A549 (cell line): ENCODE measurements at regions not wholly inside any gene's neighbourhood (a gene's known extent, or its start where the extent isn't known, plus 50 kb on each side); places are given as distances from the start of the nearest gene placed in this dataset.

Experiments used
- ATAC-seq, 2 experiments: fragments of 200-7000 bp in 1 of 2; fragments of >200 bp in 1 of 2; cut with Nextera tagmentation in 1 of 2; cut with Tn5 transposase in 1 of 2; 3 replicates each; pipeline versions ENCODE4 v1.8.0 to v1.9.1; 2018 to 2020; ENCODE audit warnings: mild to moderate bottlenecking in 1 of 2, moderate library complexity in 1 of 2
- CTCF ChIA-PET: fragments of 300-600 bp; sonication (Branson Sonifier 250); formaldehyde crosslinking; extraction: SDS; loops from one replicate; lab custom pipeline; 2021; ENCODE audit warnings: antibody characterized with exemption, inconsistent platforms; lab: Yijun Ruan, JAX
- POLR2A ChIA-PET: fragments of 350-600 bp; formaldehyde crosslinking; extraction: SDS; loops from one replicate; lab custom pipeline; 2021; ENCODE audit warnings: antibody characterized with exemption, inconsistent platforms; lab: Yijun Ruan, JAX
- DNase-seq, 2 experiments: peaks; one replicate each; pipeline versions ENCODE4 v3.0.0 to v3.0.0-alpha.2; 2011 to 2016; ENCODE audit warnings: low read depth in 1 of 2, low spot score in 1 of 2
- FAIRE-seq: peaks from 2 replicates; lab custom pipeline; 2011; peaks lifted over from hg19 to GRCh38; lab: Jason Lieb, UNC
- H3K27ac ChIP-seq, 2 experiments: fragments of >200 bp; sonication (Bioruptor Twin); formaldehyde crosslinking; 3 replicates each; pipeline ENCODE4 v1.5.1; 2016 to 2017
- H3K4me1 ChIP-seq: fragments of >200 bp; sonication (Bioruptor Twin); formaldehyde crosslinking; 3 replicates; pipeline ENCODE4 v1.6.1; 2016
- H3K4me2 ChIP-seq: fragments of >200 bp; sonication (Bioruptor Twin); formaldehyde crosslinking; 3 replicates; pipeline ENCODE4 v1.6.1; 2016
- H3K4me3 ChIP-seq: fragments of >200 bp; sonication (Bioruptor Twin); formaldehyde crosslinking; 3 replicates; pipeline ENCODE4 v1.5.1; 2016
- H3K9me3 ChIP-seq: fragments of >200 bp; sonication (Bioruptor Twin); formaldehyde crosslinking; 3 replicates; pipeline ENCODE4 v1.6.1; 2016
- CBX8 ChIP-seq: fragments of 200-600 bp; sonication (generic); IDR thresholded peaks from 2 replicates; pipeline ENCODE4 v1.6.1; 2016
- CHD2 ChIP-seq: fragments of 150-350 bp; IDR thresholded peaks from 2 replicates; pipeline ENCODE4 v1.6.1; 2014; ENCODE audit warnings: low read length; ENCODE audit not compliant: partially characterized antibody
- EHF ChIP-seq: fragments of 250-450 bp; sonication (Bioruptor Pico); IDR thresholded peaks from 2 replicates; pipeline ENCODE4 v1.5.0; 2020; ENCODE audit warnings: mild to moderate bottlenecking
- ESRRA ChIP-seq: fragments of 150-350 bp; IDR thresholded peaks from 2 replicates; pipeline ENCODE4 v1.6.1; 2014; ENCODE audit warnings: mild to moderate bottlenecking, low read length, borderline replicate concordance
- FOXS1 ChIP-seq: fragments of 250-450 bp; sonication (Bioruptor Pico); IDR thresholded peaks from 2 replicates; pipeline ENCODE4 v1.5.0; 2020; ENCODE audit warnings: mild to moderate bottlenecking, moderate library complexity
- HDAC2 ChIP-seq: fragments of 200-600 bp; sonication (generic); IDR thresholded peaks from 2 replicates; pipeline ENCODE4 v1.6.1; 2016
- JUN ChIP-seq, 2 experiments: fragments of >200 bp; sonication (Bioruptor Twin); formaldehyde crosslinking; IDR thresholded peaks; 2 replicates in 1 of 2; 3 replicates in 1 of 2; pipeline ENCODE4 v1.6.1; 2016 to 2017
- KDM1A ChIP-seq: fragments of 200-600 bp; sonication (generic); IDR thresholded peaks from 2 replicates; pipeline ENCODE4 v1.6.1; 2016; ENCODE audit warnings: low read depth, mild to moderate bottlenecking
- MAZ ChIP-seq: fragments of 150-350 bp; IDR thresholded peaks from 2 replicates; pipeline ENCODE4 v1.6.1; 2014; ENCODE audit warnings: antibody characterized with exemption, low read depth, low read length, borderline replicate concordance
- MYC ChIP-seq: IDR thresholded peaks from 2 replicates; pipeline ENCODE4 v1.6.1; 2012; ENCODE audit warnings: mild to moderate bottlenecking, inconsistent platforms, low read length, improper control_type of control experiment, borderline replicate concordance
- NPAS2 ChIP-seq: fragments of 250-450 bp; sonication (Bioruptor Pico); IDR thresholded peaks from 2 replicates; pipeline ENCODE4 v1.8.0; 2022; ENCODE audit warnings: mild to moderate bottlenecking, moderate library complexity, borderline replicate concordance
- PHF8 ChIP-seq: fragments of 200-600 bp; sonication (generic); IDR thresholded peaks from 2 replicates; pipeline ENCODE4 v1.6.1; 2016; ENCODE audit warnings: low read depth, mild to moderate bottlenecking, antibody characterized with exemption, moderate library complexity, borderline replicate concordance
- POLR2A ChIP-seq: IDR thresholded peaks from 2 replicates; pipeline ENCODE4 v1.6.1; 2012; ENCODE audit warnings: mild to moderate bottlenecking, low read length
- POLR2AphosphoS2 ChIP-seq: conservative IDR thresholded peaks from 2 replicates; pipeline ENCODE4 v1.6.1; 2012; ENCODE audit warnings: low read length, improper control_type of control experiment, inconsistent platforms
- RAD21 ChIP-seq, 2 experiments: fragments of >200 bp in 1 of 2; sonication (Bioruptor Twin) in 1 of 2; formaldehyde crosslinking in 1 of 2; IDR thresholded peaks in 1 of 2; conservative IDR thresholded peaks in 1 of 2; 2 replicates in 1 of 2; 3 replicates in 1 of 2; pipeline ENCODE4 v1.6.1; 2012 to 2018; ENCODE audit warnings: inconsistent platforms in 1 of 2
- RARB ChIP-seq: fragments of 250-450 bp; sonication (Bioruptor Pico); IDR thresholded peaks from 2 replicates; pipeline ENCODE4 v1.8.0; 2021; ENCODE audit warnings: mild to moderate bottlenecking, moderate library complexity
- RNF2 ChIP-seq: fragments of 200-600 bp; sonication (generic); IDR thresholded peaks from 2 replicates; pipeline ENCODE4 v1.6.1; 2016; ENCODE audit warnings: low read depth, mild to moderate bottlenecking, antibody characterized with exemption, moderate library complexity, borderline replicate concordance
- SREBF2 ChIP-seq: fragments of 450-650 bp; IDR thresholded peaks from 2 replicates; pipeline ENCODE4 v1.6.1; 2014; ENCODE audit warnings: mild to moderate bottlenecking, moderate library complexity
- ZFP36 ChIP-seq: fragments of 450-650 bp; IDR thresholded peaks from 2 replicates; pipeline ENCODE4 v1.6.1; 2014; ENCODE audit warnings: borderline replicate concordance; ENCODE audit not compliant: partially characterized antibody
- ZNF302 ChIP-seq: fragments of 250-450 bp; sonication (Bioruptor Pico); IDR thresholded peaks from 2 replicates; pipeline ENCODE4 v1.9.0; 2021; ENCODE audit warnings: inconsistent platforms, mild to moderate bottlenecking, moderate library complexity
- TF ChIP-seq, protein P1 (sequence below): IDR thresholded peaks from 2 replicates; pipeline ENCODE4 v1.6.1; 2012
- TF ChIP-seq, protein P2 (sequence below): fragments of 200-600 bp; sonication (generic); IDR thresholded peaks from 2 replicates; pipeline ENCODE4 v1.6.1; 2016; ENCODE audit warnings: antibody characterized with exemption, mild to moderate bottlenecking, moderate library complexity
- TF ChIP-seq, protein P3 (sequence below): fragments of >200 bp; sonication (Bioruptor Twin); formaldehyde crosslinking; IDR thresholded peaks from 2 replicates; pipeline ENCODE4 v1.6.1; 2016
- TF ChIP-seq, protein P4 (sequence below): fragments of 250-450 bp; sonication (Bioruptor Pico); IDR thresholded peaks from 2 replicates; pipeline ENCODE4 v1.5.0; 2021; ENCODE audit warnings: mild to moderate bottlenecking, moderate library complexity, borderline replicate concordance
- TF ChIP-seq, protein P5 (sequence below): fragments of 450-650 bp; IDR thresholded peaks from 2 replicates; pipeline ENCODE4 v1.6.1; 2014; ENCODE audit warnings: antibody characterized with exemption
- TF ChIP-seq, protein P6 (sequence below): fragments of 150-350 bp; IDR thresholded peaks from 2 replicates; pipeline ENCODE4 v1.6.1; 2014; ENCODE audit warnings: low read depth, mild to moderate bottlenecking, low read length

DNA sequence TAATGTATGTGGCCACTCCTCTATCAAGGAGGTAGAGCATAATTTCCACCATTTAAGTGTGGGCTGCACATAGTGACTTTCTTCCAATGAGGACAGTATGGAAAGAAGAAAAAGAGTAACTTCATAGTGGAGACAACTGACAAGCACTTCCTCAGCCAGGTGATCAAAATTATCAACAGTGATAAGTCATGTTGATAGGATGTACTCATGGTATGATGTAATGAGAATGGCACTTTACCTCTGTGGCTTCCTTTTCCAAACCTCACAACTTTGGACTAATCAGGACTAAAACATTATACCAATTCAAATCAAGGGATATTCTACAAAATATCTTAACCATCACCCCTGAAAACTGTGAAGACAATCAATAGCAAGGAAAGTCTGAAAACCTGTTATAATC is 302.3 kb upstream of the CITED2 start:
- H3K4me2 ChIP-seq: no peak overlapping the region
- ATAC-seq (no peak), FAIRE-seq (no peak), DNase-seq (no peak)
- H3K4me1 ChIP-seq: peaks cover 14% of the 10 kb centered on the region; the same call in 2 of the 3 replicates
- no peaks in the 10 kb centered on the region for H3K9me3 ChIP-seq
- no peak overlapping the region for H3K27ac ChIP-seq
- POLR2A ChIA-PET: no interaction called here
- TF ChIP-seq, protein P1, sequence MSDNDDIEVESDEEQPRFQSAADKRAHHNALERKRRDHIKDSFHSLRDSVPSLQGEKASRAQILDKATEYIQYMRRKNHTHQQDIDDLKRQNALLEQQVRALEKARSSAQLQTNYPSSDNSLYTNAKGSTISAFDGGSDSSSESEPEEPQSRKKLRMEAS: no peak
- TF ChIP-seq MYC: no peak
- no peak for TF ChIP-seq ZNF302 (CRISPR knock-in tag)
- TF ChIP-seq CBX8: no peak
- no peak for TF ChIP-seq SREBF2
- TF ChIP-seq, protein P2, sequence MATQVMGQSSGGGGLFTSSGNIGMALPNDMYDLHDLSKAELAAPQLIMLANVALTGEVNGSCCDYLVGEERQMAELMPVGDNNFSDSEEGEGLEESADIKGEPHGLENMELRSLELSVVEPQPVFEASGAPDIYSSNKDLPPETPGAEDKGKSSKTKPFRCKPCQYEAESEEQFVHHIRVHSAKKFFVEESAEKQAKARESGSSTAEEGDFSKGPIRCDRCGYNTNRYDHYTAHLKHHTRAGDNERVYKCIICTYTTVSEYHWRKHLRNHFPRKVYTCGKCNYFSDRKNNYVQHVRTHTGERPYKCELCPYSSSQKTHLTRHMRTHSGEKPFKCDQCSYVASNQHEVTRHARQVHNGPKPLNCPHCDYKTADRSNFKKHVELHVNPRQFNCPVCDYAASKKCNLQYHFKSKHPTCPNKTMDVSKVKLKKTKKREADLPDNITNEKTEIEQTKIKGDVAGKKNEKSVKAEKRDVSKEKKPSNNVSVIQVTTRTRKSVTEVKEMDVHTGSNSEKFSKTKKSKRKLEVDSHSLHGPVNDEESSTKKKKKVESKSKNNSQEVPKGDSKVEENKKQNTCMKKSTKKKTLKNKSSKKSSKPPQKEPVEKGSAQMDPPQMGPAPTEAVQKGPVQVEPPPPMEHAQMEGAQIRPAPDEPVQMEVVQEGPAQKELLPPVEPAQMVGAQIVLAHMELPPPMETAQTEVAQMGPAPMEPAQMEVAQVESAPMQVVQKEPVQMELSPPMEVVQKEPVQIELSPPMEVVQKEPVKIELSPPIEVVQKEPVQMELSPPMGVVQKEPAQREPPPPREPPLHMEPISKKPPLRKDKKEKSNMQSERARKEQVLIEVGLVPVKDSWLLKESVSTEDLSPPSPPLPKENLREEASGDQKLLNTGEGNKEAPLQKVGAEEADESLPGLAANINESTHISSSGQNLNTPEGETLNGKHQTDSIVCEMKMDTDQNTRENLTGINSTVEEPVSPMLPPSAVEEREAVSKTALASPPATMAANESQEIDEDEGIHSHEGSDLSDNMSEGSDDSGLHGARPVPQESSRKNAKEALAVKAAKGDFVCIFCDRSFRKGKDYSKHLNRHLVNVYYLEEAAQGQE: no peak
- TF ChIP-seq ESRRA: no peak
- no peak for TF ChIP-seq JUN (IDR thresholded peaks at IDR 0.05)
- no peak for TF ChIP-seq POLR2A
- no peak for TF ChIP-seq RNF2
- no peak for TF ChIP-seq PHF8
- no peak for TF ChIP-seq RARB (CRISPR knock-in tag)
- TF ChIP-seq RAD21 (conservative IDR thresholded peaks at IDR 0.05 in 1 of 2, IDR thresholded peaks at IDR 0.05 in 1 of 2): no peak
- TF ChIP-seq MAZ: no peak
- TF ChIP-seq, protein P3, sequence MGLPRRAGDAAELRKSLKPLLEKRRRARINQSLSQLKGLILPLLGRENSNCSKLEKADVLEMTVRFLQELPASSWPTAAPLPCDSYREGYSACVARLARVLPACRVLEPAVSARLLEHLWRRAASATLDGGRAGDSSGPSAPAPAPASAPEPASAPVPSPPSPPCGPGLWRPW: no peak
- no peak for TF ChIP-seq NPAS2 (CRISPR knock-in tag)
- TF ChIP-seq, protein P4, sequence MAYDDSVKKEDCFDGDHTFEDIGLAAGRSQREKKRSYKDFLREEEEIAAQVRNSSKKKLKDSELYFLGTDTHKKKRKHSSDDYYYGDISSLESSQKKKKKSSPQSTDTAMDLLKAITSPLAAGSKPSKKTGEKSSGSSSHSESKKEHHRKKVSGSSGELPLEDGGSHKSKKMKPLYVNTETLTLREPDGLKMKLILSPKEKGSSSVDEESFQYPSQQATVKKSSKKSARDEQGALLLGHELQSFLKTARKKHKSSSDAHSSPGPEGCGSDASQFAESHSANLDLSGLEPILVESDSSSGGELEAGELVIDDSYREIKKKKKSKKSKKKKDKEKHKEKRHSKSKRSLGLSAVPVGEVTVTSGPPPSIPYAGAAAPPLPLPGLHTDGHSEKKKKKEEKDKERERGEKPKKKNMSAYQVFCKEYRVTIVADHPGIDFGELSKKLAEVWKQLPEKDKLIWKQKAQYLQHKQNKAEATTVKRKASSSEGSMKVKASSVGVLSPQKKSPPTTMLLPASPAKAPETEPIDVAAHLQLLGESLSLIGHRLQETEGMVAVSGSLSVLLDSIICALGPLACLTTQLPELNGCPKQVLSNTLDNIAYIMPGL (CRISPR knock-in tag): no peak
- H3K4me3 ChIP-seq: no peak overlapping the region
- CTCF ChIA-PET: no interaction called here

DNA sequence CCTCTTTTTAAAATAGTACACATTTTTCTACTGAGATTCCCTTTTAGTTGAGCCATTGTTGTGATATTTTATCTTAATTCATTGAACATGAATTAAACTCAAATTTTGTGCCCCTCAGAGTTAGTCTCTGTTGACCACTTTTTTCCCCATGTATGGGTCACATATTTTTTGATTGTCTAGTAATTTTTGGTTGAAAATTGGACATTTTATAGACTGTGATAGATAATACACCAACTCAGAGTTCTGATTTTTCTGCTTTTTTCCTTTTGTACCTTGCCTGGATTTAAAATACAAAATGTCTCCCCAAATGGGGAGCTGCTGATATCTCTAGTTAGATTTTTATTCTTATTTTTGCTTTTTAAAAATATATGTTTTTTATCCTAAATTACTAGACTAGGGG is 291.8 kb upstream of the CITED2 start:
- Histone ChIP-seq H3K4me3 (no peak overlapping the region), H3K4me2 (no peak overlapping the region), H3K9me3 (no peaks in the 10 kb centered on the region), H3K4me1 (no peaks in the 10 kb centered on the region), H3K27ac (no peak overlapping the region)
- ChIA-PET CTCF (no interaction called here), POLR2A (no interaction called here)
- FAIRE-seq (no peak), DNase-seq (no peak), ATAC-seq (no peak)
- TF ChIP-seq MYC (no peak), HDAC2 (no peak), EHF (CRISPR knock-in tag) (no peak), RNF2 (no peak), CHD2 (no peak), ZFP36 (no peak), FOXS1 (no peak), CBX8 (no peak), JUN (IDR thresholded peaks at IDR 0.05) (no peak), POLR2AphosphoS2 (no peak), KDM1A (no peak)
- TF ChIP-seq, protein P5, sequence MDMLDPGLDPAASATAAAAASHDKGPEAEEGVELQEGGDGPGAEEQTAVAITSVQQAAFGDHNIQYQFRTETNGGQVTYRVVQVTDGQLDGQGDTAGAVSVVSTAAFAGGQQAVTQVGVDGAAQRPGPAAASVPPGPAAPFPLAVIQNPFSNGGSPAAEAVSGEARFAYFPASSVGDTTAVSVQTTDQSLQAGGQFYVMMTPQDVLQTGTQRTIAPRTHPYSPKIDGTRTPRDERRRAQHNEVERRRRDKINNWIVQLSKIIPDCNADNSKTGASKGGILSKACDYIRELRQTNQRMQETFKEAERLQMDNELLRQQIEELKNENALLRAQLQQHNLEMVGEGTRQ: no peak
- TF ChIP-seq, protein P6, sequence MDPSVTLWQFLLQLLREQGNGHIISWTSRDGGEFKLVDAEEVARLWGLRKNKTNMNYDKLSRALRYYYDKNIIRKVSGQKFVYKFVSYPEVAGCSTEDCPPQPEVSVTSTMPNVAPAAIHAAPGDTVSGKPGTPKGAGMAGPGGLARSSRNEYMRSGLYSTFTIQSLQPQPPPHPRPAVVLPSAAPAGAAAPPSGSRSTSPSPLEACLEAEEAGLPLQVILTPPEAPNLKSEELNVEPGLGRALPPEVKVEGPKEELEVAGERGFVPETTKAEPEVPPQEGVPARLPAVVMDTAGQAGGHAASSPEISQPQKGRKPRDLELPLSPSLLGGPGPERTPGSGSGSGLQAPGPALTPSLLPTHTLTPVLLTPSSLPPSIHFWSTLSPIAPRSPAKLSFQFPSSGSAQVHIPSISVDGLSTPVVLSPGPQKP: no peak
- TF ChIP-seq, all 56 proteins: peak for 0
